WERI-Rb-1 (cell line): ENCODE measurements at regions not wholly inside any gene's neighbourhood (a gene's known extent, or its start where the extent isn't known, plus 50 kb on each side); places are given as distances from the start of the nearest gene placed in this dataset.
"Not testable (repeated sequence)": the region's sequence is repeated elsewhere in the genome, so short reads cannot be mapped to it uniquely, and the experiment has no call there.

Experiments used
- DNase-seq: peaks from one replicate; pipeline ENCODE4 v3.0.0-alpha.2; 2020
- H3K27ac ChIP-seq: fragments of 250-450 bp; sonication (Bioruptor Pico); 2 replicates; pipeline ENCODE4 v1.5.1; 2020; ENCODE audit warnings: mild to moderate bottlenecking, moderate library complexity
- H3K27me3 ChIP-seq: fragments of 250-450 bp; sonication (Bioruptor Pico); 2 replicates; pipeline ENCODE4 v1.5.1; 2021; ENCODE audit warnings: mild to moderate bottlenecking, low read depth, moderate library complexity; ENCODE audit not compliant: insufficient read depth, severe bottlenecking
- H3K36me3 ChIP-seq: fragments of 250-450 bp; sonication (Bioruptor Pico); 2 replicates; pipeline ENCODE4 v1.5.1; 2020; ENCODE audit warnings: mild to moderate bottlenecking, moderate library complexity
- H3K4me3 ChIP-seq: 2 replicates; pipeline ENCODE4 v1.5.1; 2011; ENCODE audit warnings: low read depth, mild to moderate bottlenecking, control low read depth, low read length
- H3K9me3 ChIP-seq: fragments of 250-450 bp; sonication (Bioruptor Pico); 2 replicates; pipeline ENCODE4 v1.5.1; 2021; ENCODE audit warnings: mild to moderate bottlenecking, moderate library complexity; ENCODE audit not compliant: severe bottlenecking
- TF ChIP-seq, protein P1 (sequence below): IDR thresholded peaks from 2 replicates; pipeline ENCODE4 v1.5.1; 2011; ENCODE audit warnings: low read depth, mild to moderate bottlenecking, control low read depth, inconsistent platforms, low read length

DNA sequence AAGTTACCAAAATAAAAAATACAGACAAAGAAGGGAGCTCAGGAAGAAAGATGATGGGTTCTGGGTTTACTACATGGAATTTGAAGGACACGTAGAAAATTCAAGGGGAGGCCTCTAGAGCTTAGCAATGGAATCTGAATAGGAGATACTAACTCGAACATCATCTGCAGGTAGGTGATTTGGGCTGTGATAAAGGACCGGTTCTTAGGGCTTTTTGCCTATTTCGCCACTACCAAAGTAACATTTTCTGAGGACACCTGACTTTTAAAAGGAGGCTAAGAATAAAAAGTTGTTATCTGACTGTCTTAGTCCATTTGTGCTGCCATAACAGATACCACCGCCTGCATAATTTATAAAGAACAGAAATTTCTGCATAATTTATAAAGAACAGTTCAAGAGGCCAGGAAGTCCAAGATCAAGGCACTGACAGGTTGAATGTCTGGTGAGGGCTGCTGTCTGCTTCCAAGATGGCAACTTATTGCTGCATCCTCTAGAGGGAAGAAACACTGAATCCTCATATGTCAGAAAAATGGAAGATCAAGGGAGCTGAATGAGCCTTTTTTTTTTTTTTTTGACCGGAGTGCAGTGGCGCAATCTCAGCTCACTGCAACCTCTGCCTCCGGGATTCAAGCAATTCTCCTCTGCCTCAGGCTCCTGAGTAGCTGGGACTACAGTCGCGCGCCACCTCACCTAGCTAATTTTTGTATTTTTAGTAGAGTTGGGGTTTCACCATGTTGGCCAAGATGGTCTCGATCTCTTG lies 67.9 kb upstream of the UBE2E2 start:
- H3K36me3 ChIP-seq, result no peaks in the 10 kb centered on the region
- no peak overlapping the region for H3K4me3 ChIP-seq
- H3K9me3 ChIP-seq, result no peaks in the 10 kb centered on the region
- H3K27me3 ChIP-seq, result no peaks in the 10 kb centered on the region
- TF ChIP-seq, protein P1, sequence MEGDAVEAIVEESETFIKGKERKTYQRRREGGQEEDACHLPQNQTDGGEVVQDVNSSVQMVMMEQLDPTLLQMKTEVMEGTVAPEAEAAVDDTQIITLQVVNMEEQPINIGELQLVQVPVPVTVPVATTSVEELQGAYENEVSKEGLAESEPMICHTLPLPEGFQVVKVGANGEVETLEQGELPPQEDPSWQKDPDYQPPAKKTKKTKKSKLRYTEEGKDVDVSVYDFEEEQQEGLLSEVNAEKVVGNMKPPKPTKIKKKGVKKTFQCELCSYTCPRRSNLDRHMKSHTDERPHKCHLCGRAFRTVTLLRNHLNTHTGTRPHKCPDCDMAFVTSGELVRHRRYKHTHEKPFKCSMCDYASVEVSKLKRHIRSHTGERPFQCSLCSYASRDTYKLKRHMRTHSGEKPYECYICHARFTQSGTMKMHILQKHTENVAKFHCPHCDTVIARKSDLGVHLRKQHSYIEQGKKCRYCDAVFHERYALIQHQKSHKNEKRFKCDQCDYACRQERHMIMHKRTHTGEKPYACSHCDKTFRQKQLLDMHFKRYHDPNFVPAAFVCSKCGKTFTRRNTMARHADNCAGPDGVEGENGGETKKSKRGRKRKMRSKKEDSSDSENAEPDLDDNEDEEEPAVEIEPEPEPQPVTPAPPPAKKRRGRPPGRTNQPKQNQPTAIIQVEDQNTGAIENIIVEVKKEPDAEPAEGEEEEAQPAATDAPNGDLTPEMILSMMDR, result no peak
- H3K27ac ChIP-seq, result no peak overlapping the region
- DNase-seq, result no peak

DNA sequence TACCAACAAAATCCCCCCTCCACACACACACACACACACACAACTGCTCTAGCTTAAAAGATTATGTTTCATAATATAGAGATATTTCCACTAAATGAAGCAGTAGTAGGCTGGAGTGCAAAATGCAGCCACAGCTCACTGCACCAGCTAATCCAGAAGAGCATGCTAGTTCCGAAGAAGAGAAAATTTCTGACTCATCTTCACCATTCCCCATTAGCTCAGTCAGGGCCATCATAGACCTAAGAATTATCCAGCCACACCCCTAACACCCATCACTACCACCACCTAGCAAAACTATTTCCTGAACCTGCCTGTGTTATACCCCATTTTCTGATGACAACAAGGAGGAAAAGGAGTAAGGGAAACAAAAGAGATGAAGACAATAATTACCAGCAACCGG lies 67.1 kb upstream of the UBE2E2 start:
- TF ChIP-seq, protein P1, result no peak
- DNase-seq, result no peak
- Histone ChIP-seq H3K27ac (no peak overlapping the region), H3K36me3 (no peaks in the 10 kb centered on the region), H3K9me3 (no peaks in the 10 kb centered on the region), H3K27me3 (no peaks in the 10 kb centered on the region), H3K4me3 (no peak overlapping the region)

DNA sequence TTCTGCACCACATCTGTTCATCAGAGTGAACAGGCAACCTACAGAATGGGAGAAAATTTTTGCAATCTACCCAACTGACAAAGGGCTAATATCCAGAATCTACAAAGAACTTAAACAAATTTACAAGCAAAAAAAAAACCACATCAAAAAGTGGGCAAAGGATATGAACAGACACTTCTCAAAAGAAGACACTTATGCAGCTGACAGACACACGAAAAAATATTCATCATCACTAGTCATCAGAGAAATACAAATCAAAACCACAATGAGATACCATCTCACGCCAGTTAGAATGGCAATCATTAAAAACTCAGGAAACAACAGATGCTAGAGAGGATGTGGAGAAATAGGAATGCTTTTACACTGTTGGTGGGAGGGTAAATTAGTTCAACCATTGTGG lies 59.1 kb upstream of the UBE2E2 start:
- not testable (repeated sequence) for H3K27ac ChIP-seq, H3K36me3 ChIP-seq, H3K27me3 ChIP-seq, DNase-seq, H3K9me3 ChIP-seq, H3K4me3 ChIP-seq

DNA sequence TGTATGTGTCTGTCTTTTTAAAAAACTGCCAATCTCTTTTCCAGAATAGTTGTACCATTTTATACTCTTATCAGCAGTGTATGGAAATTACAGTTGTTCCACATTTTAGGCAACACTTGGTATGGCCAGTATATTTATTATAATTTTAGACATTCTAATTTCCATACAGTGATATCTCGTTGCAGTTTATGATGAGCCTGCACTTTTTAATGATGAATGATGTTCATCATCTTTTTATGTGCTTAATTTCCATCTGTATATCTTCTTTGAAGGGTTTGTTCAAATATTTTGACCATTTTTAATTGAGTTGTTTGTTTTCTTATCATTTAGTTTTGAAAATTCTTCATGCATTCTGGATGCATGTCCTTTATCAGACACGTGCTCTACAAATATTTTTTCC lies 57.0 kb upstream of the UBE2E2 start:
- DNase-seq, result no peak
- Histone ChIP-seq H3K27ac (no peak overlapping the region), H3K36me3 (no peaks in the 10 kb centered on the region), H3K4me3 (no peak overlapping the region), H3K9me3 (no peaks in the 10 kb centered on the region), H3K27me3 (no peaks in the 10 kb centered on the region)
- TF ChIP-seq, protein P1, result no peak

DNA sequence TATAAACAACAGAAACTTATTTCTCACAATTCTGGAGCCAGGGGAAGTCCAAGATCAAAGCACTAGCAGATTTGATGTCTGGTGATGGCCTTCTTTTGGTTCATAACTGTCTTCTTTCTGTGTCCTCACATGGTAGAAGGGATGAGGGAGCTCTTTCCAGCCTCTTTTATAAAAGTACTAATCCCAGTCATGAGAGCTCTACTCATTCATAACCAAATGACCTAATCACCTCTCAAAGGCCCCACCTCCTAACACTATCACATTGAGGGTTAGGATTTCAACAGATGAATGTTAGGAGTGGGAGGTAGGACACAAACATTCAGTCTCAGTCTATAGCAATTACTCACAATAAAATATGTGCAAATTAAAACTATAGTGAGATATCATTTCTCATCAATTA lies 50.1 kb upstream of the UBE2E2 start:
- H3K4me3 ChIP-seq, result no peak overlapping the region
- H3K9me3 ChIP-seq, result no peaks in the 10 kb centered on the region
- TF ChIP-seq, protein P1, result no peak
- no peak overlapping the region for H3K27ac ChIP-seq
- DNase-seq, result no peak
- H3K27me3 ChIP-seq, result no peaks in the 10 kb centered on the region
- no peaks in the 10 kb centered on the region for H3K36me3 ChIP-seq
